ENCODE measurements at regions not wholly inside any gene's neighbourhood (a gene's known extent, or its start where the extent isn't known, plus 50 kb on each side); places are given as distances from the start of the nearest gene placed in this dataset.

GRCh38 chr5:33258553-33258952 is 182.2 kb upstream of the TARS1 start:
- FAIRE-seq: no peak
- Histone ChIP-seq H3K4me1 (ENCODE audit: control insufficient read depth in 3 of 3, insufficient read depth in 2 of 3, low read depth in 1 of 3, low read length in 2 of 3) (no peaks in the 10 kb centered on the region), H3K4me3 (ENCODE audit: low read depth in 1 of 3, low read length in 3 of 3) (no peak overlapping the region), H3K27me3 (ENCODE audit: control insufficient read depth in 3 of 3, insufficient read depth in 3 of 3, low read length in 3 of 3) (no peaks in the 10 kb centered on the region), H3K36me3 (ENCODE audit: control insufficient read depth in 3 of 3, insufficient read depth in 2 of 3, low read depth in 1 of 3, low read length in 3 of 3) (no peaks in the 10 kb centered on the region), H3K27ac (ENCODE audit: low read depth in 1 of 3, low read length in 2 of 3) (no peak overlapping the region), H3K9me3 (ENCODE audit: control insufficient read depth in 2 of 2, insufficient read depth in 1 of 2, low read depth in 1 of 2, low read length in 1 of 2) (no peaks in the 10 kb centered on the region)
- 72 to 78% (median 73%) methylated on average over 2 of the region's 2 CpGs for WGBS, 3 donors
- no peak for DNase-seq

GRCh38 chr5:33260098-33260497 is 180.7 kb upstream of the TARS1 start:
- Histone ChIP-seq H3K27ac (ENCODE audit: low read depth in 1 of 3, low read length in 2 of 3) (no peak overlapping the region), H3K4me3 (ENCODE audit: low read depth in 1 of 3, low read length in 3 of 3) (no peak overlapping the region), H3K9me3 (ENCODE audit: control insufficient read depth in 2 of 2, insufficient read depth in 1 of 2, low read depth in 1 of 2, low read length in 1 of 2) (no peaks in the 10 kb centered on the region), H3K4me1 (ENCODE audit: control insufficient read depth in 3 of 3, insufficient read depth in 2 of 3, low read depth in 1 of 3, low read length in 2 of 3) (no peaks in the 10 kb centered on the region), H3K27me3 (ENCODE audit: control insufficient read depth in 3 of 3, insufficient read depth in 3 of 3, low read length in 3 of 3) (no peaks in the 10 kb centered on the region), H3K36me3 (ENCODE audit: control insufficient read depth in 3 of 3, insufficient read depth in 2 of 3, low read depth in 1 of 3, low read length in 3 of 3) (no peaks in the 10 kb centered on the region)
- 81 to 90% (median 82%) methylated on average over 2 of the region's 2 CpGs for WGBS, 3 donors
- FAIRE-seq (no peak), DNase-seq (no peak)

DNA sequence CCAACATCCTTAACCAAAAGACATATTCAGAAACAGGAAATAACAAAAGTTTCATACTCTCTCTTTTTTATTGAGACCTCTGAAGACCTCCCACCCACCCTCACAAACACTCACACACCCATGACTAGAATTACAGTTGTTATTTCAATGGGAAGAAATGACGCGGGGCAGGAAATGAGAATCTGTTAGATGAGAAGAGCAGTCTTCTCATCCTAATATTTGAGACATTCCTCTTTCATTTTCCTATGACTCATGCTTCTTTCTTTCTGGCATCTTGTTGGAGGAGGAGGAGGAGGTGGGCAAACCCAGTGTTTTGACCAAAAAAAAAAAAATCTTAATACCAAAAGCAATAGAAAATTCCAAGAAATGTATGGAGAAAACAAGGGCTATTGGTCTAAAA is 179.5 kb upstream of the TARS1 start:
- no peak for FAIRE-seq
- WGBS, 3 donors: 87 to 97% (median 94%) methylated on average over 2 of the region's 2 CpGs
- H3K9me3 ChIP-seq (ENCODE audit: control insufficient read depth in 2 of 2, insufficient read depth in 1 of 2, low read depth in 1 of 2, low read length in 1 of 2): no peaks in the 10 kb centered on the region

GRCh38 chr5:33261747-33262146 is 179.0 kb upstream of the TARS1 start:
- 52 to 73% (median 53%) methylated on average over 2 of the region's 2 CpGs for WGBS, 3 donors
- FAIRE-seq (no peak), DNase-seq (no peak)
- Histone ChIP-seq H3K36me3 (ENCODE audit: control insufficient read depth in 3 of 3, insufficient read depth in 2 of 3, low read depth in 1 of 3, low read length in 3 of 3) (no peaks in the 10 kb centered on the region), H3K27me3 (ENCODE audit: control insufficient read depth in 3 of 3, insufficient read depth in 3 of 3, low read length in 3 of 3) (no peaks in the 10 kb centered on the region), H3K4me1 (ENCODE audit: control insufficient read depth in 3 of 3, insufficient read depth in 2 of 3, low read depth in 1 of 3, low read length in 2 of 3) (no peaks in the 10 kb centered on the region), H3K9me3 (ENCODE audit: control insufficient read depth in 2 of 2, insufficient read depth in 1 of 2, low read depth in 1 of 2, low read length in 1 of 2) (no peaks in the 10 kb centered on the region), H3K27ac (ENCODE audit: low read depth in 1 of 3, low read length in 2 of 3) (no peak overlapping the region), H3K4me3 (ENCODE audit: low read depth in 1 of 3, low read length in 3 of 3) (no peak overlapping the region)

More for the DNA sequence above, 179.5 kb upstream of the TARS1 start:
- no peak for DNase-seq
- Histone ChIP-seq H3K4me1 (ENCODE audit: control insufficient read depth in 3 of 3, insufficient read depth in 2 of 3, low read depth in 1 of 3, low read length in 2 of 3) (no peaks in the 10 kb centered on the region), H3K27ac (ENCODE audit: low read depth in 1 of 3, low read length in 2 of 3) (no peak overlapping the region), H3K27me3 (ENCODE audit: control insufficient read depth in 3 of 3, insufficient read depth in 3 of 3, low read length in 3 of 3) (no peaks in the 10 kb centered on the region), H3K36me3 (ENCODE audit: control insufficient read depth in 3 of 3, insufficient read depth in 2 of 3, low read depth in 1 of 3, low read length in 3 of 3) (no peaks in the 10 kb centered on the region), H3K4me3 (ENCODE audit: low read depth in 1 of 3, low read length in 3 of 3) (no peak overlapping the region)

DNA sequence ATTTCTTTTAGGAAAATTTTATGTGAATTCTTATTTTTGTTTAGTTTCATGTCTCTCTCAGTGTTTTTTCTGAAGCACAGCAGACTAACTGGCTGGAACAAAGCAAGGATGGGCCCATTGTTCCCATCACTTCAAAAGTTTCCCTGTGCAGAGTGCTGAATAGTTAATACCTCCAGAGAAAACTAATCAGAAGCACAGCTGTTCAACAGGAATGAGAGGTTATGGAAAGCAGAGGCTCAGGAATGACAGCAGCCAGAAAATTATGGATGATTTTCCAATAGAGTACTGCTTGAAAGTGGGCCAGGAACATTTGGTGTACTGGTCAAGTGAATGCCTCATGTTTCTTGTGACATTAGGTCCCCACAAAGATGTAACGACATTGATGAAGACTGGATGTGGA is 173.0 kb upstream of the TARS1 start:
- no peak overlapping the region for H3K27ac ChIP-seq (ENCODE audit: low read depth in 1 of 3, low read length in 2 of 3)
- FAIRE-seq: no peak
- WGBS, 3 donors: 78 to 87% (median 79%) methylated on average over 1 of the region's 1 CpG

GRCh38 chr5:33268374-33268773 is 172.4 kb upstream of the TARS1 start:
- Histone ChIP-seq H3K4me1 (ENCODE audit: control insufficient read depth in 3 of 3, insufficient read depth in 2 of 3, low read depth in 1 of 3, low read length in 2 of 3) (no peaks in the 10 kb centered on the region), H3K36me3 (ENCODE audit: control insufficient read depth in 3 of 3, insufficient read depth in 2 of 3, low read depth in 1 of 3, low read length in 3 of 3) (no peaks in the 10 kb centered on the region), H3K27me3 (ENCODE audit: control insufficient read depth in 3 of 3, insufficient read depth in 3 of 3, low read length in 3 of 3) (no peaks in the 10 kb centered on the region), H3K9me3 (ENCODE audit: control insufficient read depth in 2 of 2, insufficient read depth in 1 of 2, low read depth in 1 of 2, low read length in 1 of 2) (no peaks in the 10 kb centered on the region), H3K4me3 (ENCODE audit: low read depth in 1 of 3, low read length in 3 of 3) (no peak overlapping the region), H3K27ac (ENCODE audit: low read depth in 1 of 3, low read length in 2 of 3) (no peak overlapping the region)
- FAIRE-seq: no peak
- no peak for DNase-seq
- 35 to 58% (median 36%) methylated on average over 4 of the region's 4 CpGs for WGBS, 3 donors

More for the DNA sequence above, 173.0 kb upstream of the TARS1 start:
- Histone ChIP-seq H3K36me3 (ENCODE audit: control insufficient read depth in 3 of 3, insufficient read depth in 2 of 3, low read depth in 1 of 3, low read length in 3 of 3) (no peaks in the 10 kb centered on the region), H3K9me3 (ENCODE audit: control insufficient read depth in 2 of 2, insufficient read depth in 1 of 2, low read depth in 1 of 2, low read length in 1 of 2) (no peaks in the 10 kb centered on the region), H3K4me3 (ENCODE audit: low read depth in 1 of 3, low read length in 3 of 3) (no peak overlapping the region), H3K27me3 (ENCODE audit: control insufficient read depth in 3 of 3, insufficient read depth in 3 of 3, low read length in 3 of 3) (no peaks in the 10 kb centered on the region), H3K4me1 (ENCODE audit: control insufficient read depth in 3 of 3, insufficient read depth in 2 of 3, low read depth in 1 of 3, low read length in 2 of 3) (no peaks in the 10 kb centered on the region)
- DNase-seq: no peak

GRCh38 chr5:33270671-33271070 is 170.1 kb upstream of the TARS1 start:
- FAIRE-seq: no peak
- H3K36me3 ChIP-seq (ENCODE audit: control insufficient read depth in 3 of 3, insufficient read depth in 2 of 3, low read depth in 1 of 3, low read length in 3 of 3): no peaks in the 10 kb centered on the region
- H3K27me3 ChIP-seq (ENCODE audit: control insufficient read depth in 3 of 3, insufficient read depth in 3 of 3, low read length in 3 of 3): no peaks in the 10 kb centered on the region
- no peaks in the 10 kb centered on the region for H3K4me1 ChIP-seq (ENCODE audit: control insufficient read depth in 3 of 3, insufficient read depth in 2 of 3, low read depth in 1 of 3, low read length in 2 of 3)
- no peak for DNase-seq
- WGBS, 3 donors: 76 to 91% (median 76%) methylated on average over 1 of the region's 1 CpG
- no peak overlapping the region for H3K27ac ChIP-seq (ENCODE audit: low read depth in 1 of 3, low read length in 2 of 3)
- no peak overlapping the region for H3K4me3 ChIP-seq (ENCODE audit: low read depth in 1 of 3, low read length in 3 of 3)
- H3K9me3 ChIP-seq (ENCODE audit: control insufficient read depth in 2 of 2, insufficient read depth in 1 of 2, low read depth in 1 of 2, low read length in 1 of 2): no peaks in the 10 kb centered on the region

DNA sequence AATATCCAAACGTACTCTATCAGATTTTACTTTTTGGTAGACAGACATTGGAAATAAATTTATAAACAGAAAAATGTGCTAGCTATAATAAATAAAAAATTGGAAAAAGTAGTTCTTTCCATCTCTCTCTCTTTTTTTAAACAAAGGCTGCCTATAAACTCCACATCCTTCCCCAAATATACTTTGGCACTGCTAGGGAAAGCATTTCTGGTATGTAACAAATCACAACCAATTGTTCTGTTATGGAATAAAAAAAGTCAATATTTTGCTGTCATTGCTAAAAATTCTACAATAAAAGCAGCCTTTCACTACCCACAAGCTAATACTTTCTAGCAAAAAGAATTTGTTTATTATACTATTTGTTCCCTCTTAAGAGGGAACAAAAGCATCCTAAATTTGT is 169.2 kb upstream of the TARS1 start:
- Histone ChIP-seq H3K9me3 (ENCODE audit: control insufficient read depth in 2 of 2, insufficient read depth in 1 of 2, low read depth in 1 of 2, low read length in 1 of 2) (no peaks in the 10 kb centered on the region), H3K4me1 (ENCODE audit: control insufficient read depth in 3 of 3, insufficient read depth in 2 of 3, low read depth in 1 of 3, low read length in 2 of 3) (no peaks in the 10 kb centered on the region), H3K27ac (ENCODE audit: low read depth in 1 of 3, low read length in 2 of 3) (no peak overlapping the region), H3K36me3 (ENCODE audit: control insufficient read depth in 3 of 3, insufficient read depth in 2 of 3, low read depth in 1 of 3, low read length in 3 of 3) (no peaks in the 10 kb centered on the region), H3K27me3 (ENCODE audit: control insufficient read depth in 3 of 3, insufficient read depth in 3 of 3, low read length in 3 of 3) (no peaks in the 10 kb centered on the region), H3K4me3 (ENCODE audit: low read depth in 1 of 3, low read length in 3 of 3) (no peak overlapping the region)
- FAIRE-seq: no peak
- 60 to 79% (median 74%) methylated on average over 1 of the region's 1 CpG for WGBS, 3 donors
- no peak for DNase-seq

DNA sequence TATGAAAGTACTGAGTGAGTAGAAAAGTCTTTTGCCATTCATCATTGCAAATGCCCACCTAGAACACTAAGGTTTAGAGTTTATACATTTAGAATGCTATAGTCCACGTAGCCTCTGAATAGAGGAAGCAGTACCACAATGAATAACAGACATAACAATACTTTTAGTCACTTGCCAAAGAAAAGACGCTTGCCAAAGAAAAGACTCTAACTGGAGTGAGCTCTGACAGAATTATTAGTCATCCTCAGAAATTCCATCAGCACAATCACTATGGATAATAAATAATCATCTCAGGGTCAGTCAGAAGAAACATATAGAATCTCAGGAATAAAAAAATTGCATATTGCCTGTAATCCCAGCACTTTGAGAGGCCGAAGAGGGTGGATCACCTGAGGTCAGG is 168.5 kb upstream of the TARS1 start:
- 64 to 68% (median 67%) methylated on average over 3 of the region's 3 CpGs for WGBS, 3 donors
- Histone ChIP-seq H3K27me3 (ENCODE audit: control insufficient read depth in 3 of 3, insufficient read depth in 3 of 3, low read length in 3 of 3) (no peaks in the 10 kb centered on the region), H3K27ac (ENCODE audit: low read depth in 1 of 3, low read length in 2 of 3) (no peak overlapping the region), H3K4me3 (ENCODE audit: low read depth in 1 of 3, low read length in 3 of 3) (no peak overlapping the region), H3K36me3 (ENCODE audit: control insufficient read depth in 3 of 3, insufficient read depth in 2 of 3, low read depth in 1 of 3, low read length in 3 of 3) (no peaks in the 10 kb centered on the region), H3K9me3 (ENCODE audit: control insufficient read depth in 2 of 2, insufficient read depth in 1 of 2, low read depth in 1 of 2, low read length in 1 of 2) (no peaks in the 10 kb centered on the region), H3K4me1 (ENCODE audit: control insufficient read depth in 3 of 3, insufficient read depth in 2 of 3, low read depth in 1 of 3, low read length in 2 of 3) (no peaks in the 10 kb centered on the region)
- FAIRE-seq (no peak), DNase-seq (no peak)

Measured in small intestine (tissue), 7 donors.